HEK293 (cell line): ENCODE measurements at regions not wholly inside any gene's neighbourhood (a gene's known extent, or its start where the extent isn't known, plus 50 kb on each side); places are given as distances from the start of the nearest gene placed in this dataset.
"Not testable (repeated sequence)": the region's sequence is repeated elsewhere in the genome, so short reads cannot be mapped to it uniquely, and the experiment has no call there.

Experiments used
- CTCF ChIA-PET: fragments of 350-600 bp; formaldehyde crosslinking; extraction: SDS; loops from one replicate; lab custom pipeline; 2021; ENCODE audit warnings: antibody characterized with exemption; lab: Yijun Ruan, JAX
- POLR2A ChIA-PET: fragments of 300-600 bp; formaldehyde crosslinking; extraction: SDS; loops from one replicate; lab custom pipeline; 2020; ENCODE audit warnings: antibody characterized with exemption, inconsistent platforms; lab: Yijun Ruan, JAX
- H3K27ac ChIP-seq: fragments of 200-500 bp; sonication (Bioruptor generic); 2 replicates; pipeline ENCODE4 v1.5.1; 2014; ENCODE audit warnings: low read depth, low read length, control low read depth, inconsistent platforms; ENCODE audit errors: extremely low read depth
- H3K36me3 ChIP-seq, 2 experiments: fragments of 200-500 bp in 1 of 2; sonication (Bioruptor generic) in 1 of 2; 1 replicate in 1 of 2; 2 replicates in 1 of 2; pipeline ENCODE4 v1.5.1; 2014 to 2017; ENCODE audit warnings: inconsistent platforms in 2 of 2, low read length in 2 of 2; ENCODE audit not compliant: control insufficient read depth in 2 of 2, insufficient read depth in 1 of 2
- H3K4me1 ChIP-seq: fragments of 200-500 bp; sonication (Bioruptor generic); 2 replicates; pipeline ENCODE4 v1.5.1; 2014; ENCODE audit warnings: mild to moderate bottlenecking, low read length, inconsistent platforms; ENCODE audit not compliant: control insufficient read depth, insufficient read depth
- H3K4me3 ChIP-seq: 2 replicates; pipeline ENCODE4 v1.5.1; 2011; ENCODE audit warnings: low read depth, mild to moderate bottlenecking, control low read depth, low read length, moderate library complexity
- H3K9me3 ChIP-seq: fragments of 200-500 bp; sonication (Bioruptor generic); 2 replicates; pipeline ENCODE4 v1.5.1; 2014; ENCODE audit warnings: low read depth, low read length, inconsistent platforms; ENCODE audit not compliant: control insufficient read depth, insufficient read depth
- BCL11B ChIP-seq: fragments of 450-650 bp; formaldehyde crosslinking; IDR thresholded peaks from 2 replicates; pipeline ENCODE4 v1.5.1; 2016; ENCODE audit warnings: low read depth, missing biosample characterization, missing genetic modification characterization
- KLF1 ChIP-seq: fragments of 450-650 bp; formaldehyde crosslinking; IDR thresholded peaks from 2 replicates; pipeline ENCODE4 v1.5.1; 2016; ENCODE audit warnings: missing biosample characterization, missing genetic modification characterization
- KLF17 ChIP-seq: fragments of 450-650 bp; formaldehyde crosslinking; IDR thresholded peaks from 2 replicates; pipeline ENCODE4 v1.5.1; 2016; ENCODE audit warnings: missing biosample characterization, missing genetic modification characterization
- MYNN ChIP-seq: fragments of 450-650 bp; formaldehyde crosslinking; IDR thresholded peaks from 2 replicates; pipeline ENCODE4 v1.5.1; 2016; ENCODE audit warnings: missing biosample characterization, missing genetic modification characterization, borderline replicate concordance
- SCRT2 ChIP-seq: fragments of 450-650 bp; formaldehyde crosslinking; IDR thresholded peaks from 2 replicates; pipeline ENCODE4 v1.5.1; 2016; ENCODE audit warnings: missing biosample characterization, missing genetic modification characterization
- SETDB1 ChIP-seq: IDR thresholded peaks from one replicate; pipeline ENCODE4 v1.6.1; 2017; ENCODE audit warnings: mild to moderate bottlenecking, low read length, moderate library complexity, mixed read lengths; ENCODE audit not compliant: insufficient read length
- ZEB2 ChIP-seq: fragments of 450-650 bp; formaldehyde crosslinking; IDR thresholded peaks from 2 replicates; pipeline ENCODE4 v1.5.1; 2016; ENCODE audit warnings: missing biosample characterization, missing genetic modification characterization
- ZNF112 ChIP-seq: fragments of 450-650 bp; formaldehyde crosslinking; IDR thresholded peaks from 2 replicates; pipeline ENCODE4 v1.5.0; 2017; ENCODE audit warnings: missing biosample characterization, missing genetic modification characterization
- ZNF140 ChIP-seq: fragments of 450-650 bp; formaldehyde crosslinking; IDR thresholded peaks from 2 replicates; pipeline ENCODE4 v1.5.1; 2016; ENCODE audit warnings: missing biosample characterization, missing genetic modification characterization
- ZNF202 ChIP-seq: fragments of 450-650 bp; formaldehyde crosslinking; IDR thresholded peaks from 2 replicates; pipeline ENCODE4 v1.5.1; 2016; ENCODE audit warnings: missing biosample characterization, missing genetic modification characterization, borderline replicate concordance
- ZNF221 ChIP-seq: fragments of 450-650 bp; formaldehyde crosslinking; IDR thresholded peaks from 2 replicates; pipeline ENCODE4 v1.5.1; 2017; ENCODE audit warnings: missing biosample characterization, missing genetic modification characterization, borderline replicate concordance
- ZNF223 ChIP-seq: fragments of 450-650 bp; formaldehyde crosslinking; IDR thresholded peaks from 2 replicates; pipeline ENCODE4 v1.5.1; 2016; ENCODE audit warnings: missing biosample characterization, missing genetic modification characterization
- ZNF292 ChIP-seq: fragments of 450-650 bp; formaldehyde crosslinking; IDR thresholded peaks from 2 replicates; pipeline ENCODE4 v1.5.1; 2016; ENCODE audit warnings: low read depth, missing biosample characterization, missing genetic modification characterization, borderline replicate concordance
- ZNF311 ChIP-seq: fragments of 450-650 bp; formaldehyde crosslinking; IDR thresholded peaks from 2 replicates; pipeline ENCODE4 v1.5.1; 2017; ENCODE audit warnings: missing biosample characterization, missing genetic modification characterization, borderline replicate concordance
- ZNF37A ChIP-seq: fragments of 450-650 bp; IDR thresholded peaks from 2 replicates; pipeline ENCODE4 v1.5.1; 2018; ENCODE audit warnings: missing biosample characterization, missing genetic modification characterization
- ZNF549 ChIP-seq: fragments of 450-650 bp; IDR thresholded peaks from 2 replicates; pipeline ENCODE4 v1.5.1; 2018; ENCODE audit warnings: missing biosample characterization, missing genetic modification characterization, mild to moderate bottlenecking, inconsistent platforms, moderate library complexity
- ZNF660 ChIP-seq: fragments of 450-650 bp; IDR thresholded peaks from 2 replicates; pipeline ENCODE4 v1.5.1; 2018; ENCODE audit warnings: missing biosample characterization, mild to moderate bottlenecking, missing genetic modification characterization
- ZNF747 ChIP-seq: fragments of 450-650 bp; formaldehyde crosslinking; IDR thresholded peaks from 2 replicates; pipeline ENCODE4 v1.5.1; 2016; ENCODE audit warnings: missing biosample characterization, missing genetic modification characterization
- TF ChIP-seq, protein P1 (sequence below): fragments of 450-650 bp; formaldehyde crosslinking; IDR thresholded peaks from 2 replicates; pipeline ENCODE4 v1.5.1; 2017; ENCODE audit warnings: missing biosample characterization, mild to moderate bottlenecking, missing genetic modification characterization, moderate library complexity
- TF ChIP-seq, protein P2 (sequence below): fragments of 450-650 bp; IDR thresholded peaks from 2 replicates; pipeline ENCODE4 v1.5.1; 2018; ENCODE audit warnings: missing biosample characterization, mild to moderate bottlenecking, missing genetic modification characterization

GRCh38 chr1:73197972-73198371 lies 915.6 kb upstream of the NEGR1 start (continued):
- TF ChIP-seq ZNF747 (tag by site-specific recombination) (no peak), ZEB2 (tag by site-specific recombination) (no peak), ZNF140 (tag by site-specific recombination) (no peak), ZNF660 (tag by site-specific recombination) (no peak)

- no peak for TF ChIP-seq ZNF311 (tag by site-specific recombination)
- no peak for TF ChIP-seq MYNN (tag by site-specific recombination)
- TF ChIP-seq BCL11B (tag by site-specific recombination), result no peak
- no peak for TF ChIP-seq ZNF202 (tag by site-specific recombination)
- TF ChIP-seq ZNF112 (tag by site-specific recombination), result no peak
- no peak for TF ChIP-seq ZNF223 (tag by site-specific recombination)
- TF ChIP-seq, protein P1, sequence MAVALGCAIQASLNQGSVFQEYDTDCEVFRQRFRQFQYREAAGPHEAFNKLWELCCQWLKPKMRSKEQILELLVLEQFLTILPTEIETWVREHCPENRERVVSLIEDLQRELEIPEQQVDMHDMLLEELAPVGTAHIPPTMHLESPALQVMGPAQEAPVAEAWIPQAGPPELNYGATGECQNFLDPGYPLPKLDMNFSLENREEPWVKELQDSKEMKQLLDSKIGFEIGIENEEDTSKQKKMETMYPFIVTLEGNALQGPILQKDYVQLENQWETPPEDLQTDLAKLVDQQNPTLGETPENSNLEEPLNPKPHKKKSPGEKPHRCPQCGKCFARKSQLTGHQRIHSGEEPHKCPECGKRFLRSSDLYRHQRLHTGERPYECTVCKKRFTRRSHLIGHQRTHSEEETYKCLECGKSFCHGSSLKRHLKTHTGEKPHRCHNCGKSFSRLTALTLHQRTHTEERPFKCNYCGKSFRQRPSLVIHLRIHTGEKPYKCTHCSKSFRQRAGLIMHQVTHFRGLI (tag by site-specific recombination), result no peak
- TF ChIP-seq ZNF221 (tag by site-specific recombination), result no peak
- no peak for TF ChIP-seq ZNF292 (tag by site-specific recombination)
- TF ChIP-seq ZNF37A, result no peak
- TF ChIP-seq KLF17 (tag by site-specific recombination), result no peak
- TF ChIP-seq ZNF549 (tag by site-specific recombination), result no peak
- no peak for TF ChIP-seq SCRT2 (tag by site-specific recombination)
- TF ChIP-seq, protein P2, sequence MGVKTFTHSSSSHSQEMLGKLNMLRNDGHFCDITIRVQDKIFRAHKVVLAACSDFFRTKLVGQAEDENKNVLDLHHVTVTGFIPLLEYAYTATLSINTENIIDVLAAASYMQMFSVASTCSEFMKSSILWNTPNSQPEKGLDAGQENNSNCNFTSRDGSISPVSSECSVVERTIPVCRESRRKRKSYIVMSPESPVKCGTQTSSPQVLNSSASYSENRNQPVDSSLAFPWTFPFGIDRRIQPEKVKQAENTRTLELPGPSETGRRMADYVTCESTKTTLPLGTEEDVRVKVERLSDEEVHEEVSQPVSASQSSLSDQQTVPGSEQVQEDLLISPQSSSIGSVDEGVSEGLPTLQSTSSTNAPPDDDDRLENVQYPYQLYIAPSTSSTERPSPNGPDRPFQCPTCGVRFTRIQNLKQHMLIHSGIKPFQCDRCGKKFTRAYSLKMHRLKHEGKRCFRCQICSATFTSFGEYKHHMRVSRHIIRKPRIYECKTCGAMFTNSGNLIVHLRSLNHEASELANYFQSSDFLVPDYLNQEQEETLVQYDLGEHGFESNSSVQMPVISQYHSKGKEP (tag by site-specific recombination), result no peak
- Histone ChIP-seq H3K4me1 (no peaks in the 10 kb centered on the region), H3K27ac (no peak overlapping the region), H3K36me3 (no peaks in the 10 kb centered on the region), H3K4me3 (no peak overlapping the region), H3K9me3 (no peaks in the 10 kb centered on the region)
- ChIA-PET POLR2A (no interaction called here), CTCF (interaction anchor here (0.7 kb wide), 1 partner anchor 82 kb away, joined by 4 read pairs; no protein-coding TSS in a partner anchor)
These were observed 912.6 kb upstream of the NEGR1 start for GRCh38 chr1:73194965-73195364.

GRCh38 chr1:73183581-73183980 lies 901.2 kb upstream of the NEGR1 start:
- peak; percentile 90 for TF ChIP-seq KLF1 (tag by site-specific recombination)
- TF ChIP-seq SETDB1, result peak; percentile 29
- TF ChIP-seq KLF17 (tag by site-specific recombination), result peak; percentile 95
- H3K4me3 ChIP-seq, H3K9me3 ChIP-seq, CTCF ChIA-PET, H3K36me3 ChIP-seq, H3K27ac ChIP-seq, POLR2A ChIA-PET, H3K4me1 ChIP-seq: not testable (repeated sequence)
